SW480 (cell line): ENCODE measurements at regions not wholly inside any gene's neighbourhood (a gene's known extent, or its start where the extent isn't known, plus 50 kb on each side); places are given as distances from the start of the nearest gene placed in this dataset.
"Not testable (repeated sequence)": the region's sequence is repeated elsewhere in the genome, so short reads cannot be mapped to it uniquely, and the experiment has no call there.

Source experiments
- DNase-seq: peaks from one replicate; pipeline ENCODE4 v3.0.0-alpha.2; 2016; ENCODE audit warnings: low spot score

GRCh38 chr2:62330959-62331358, 135.0 kb downstream of the B3GNT2 start:
- DNase-seq, result no peak

DNA sequence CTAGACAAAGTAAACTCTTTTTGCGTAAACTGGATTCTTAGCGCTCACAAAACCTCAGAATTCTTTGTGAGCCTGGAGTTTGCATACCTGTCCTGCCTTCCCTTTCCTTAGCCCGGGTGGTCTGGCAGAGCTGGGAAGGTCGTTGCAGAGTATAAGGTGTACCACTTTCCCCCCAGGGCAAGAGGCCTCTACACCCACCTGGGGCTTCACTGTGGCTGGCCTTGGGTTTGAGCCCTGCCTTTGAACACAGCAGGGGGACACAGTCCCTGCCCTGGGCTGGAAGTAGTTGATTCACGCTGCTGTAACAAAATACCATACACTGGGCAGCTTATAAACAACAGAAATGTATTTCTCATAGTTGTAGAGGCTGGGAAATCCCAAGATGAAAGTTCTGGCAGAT, 133.9 kb downstream of the B3GNT2 start:
- no peak for DNase-seq

GRCh38 chr2:62326735-62327134, 130.8 kb downstream of the B3GNT2 start:
- DNase-seq, result no peak

DNA sequence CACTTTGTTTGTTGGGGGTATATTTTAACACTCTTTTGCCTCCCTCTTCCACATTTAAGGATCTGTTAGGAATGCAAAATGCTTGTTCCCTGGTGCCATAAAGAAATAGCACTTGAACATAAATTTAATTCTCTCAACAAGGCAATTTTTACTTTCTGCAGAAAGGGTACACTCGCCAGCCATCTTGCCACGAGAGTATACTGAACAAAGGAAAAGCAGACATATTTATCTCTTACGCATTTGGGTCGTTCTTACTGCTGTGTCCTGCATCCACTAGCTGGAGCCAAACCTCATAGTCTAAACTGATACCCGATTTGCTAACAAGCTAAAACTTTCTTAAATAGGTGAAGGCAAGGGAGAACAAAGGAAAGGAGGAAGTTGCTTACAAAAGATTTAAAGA, 129.5 kb downstream of the B3GNT2 start:
- no peak for DNase-seq

GRCh38 chr2:62321380-62322289, 125.7 kb downstream of the B3GNT2 start:
- no peak for DNase-seq

DNA sequence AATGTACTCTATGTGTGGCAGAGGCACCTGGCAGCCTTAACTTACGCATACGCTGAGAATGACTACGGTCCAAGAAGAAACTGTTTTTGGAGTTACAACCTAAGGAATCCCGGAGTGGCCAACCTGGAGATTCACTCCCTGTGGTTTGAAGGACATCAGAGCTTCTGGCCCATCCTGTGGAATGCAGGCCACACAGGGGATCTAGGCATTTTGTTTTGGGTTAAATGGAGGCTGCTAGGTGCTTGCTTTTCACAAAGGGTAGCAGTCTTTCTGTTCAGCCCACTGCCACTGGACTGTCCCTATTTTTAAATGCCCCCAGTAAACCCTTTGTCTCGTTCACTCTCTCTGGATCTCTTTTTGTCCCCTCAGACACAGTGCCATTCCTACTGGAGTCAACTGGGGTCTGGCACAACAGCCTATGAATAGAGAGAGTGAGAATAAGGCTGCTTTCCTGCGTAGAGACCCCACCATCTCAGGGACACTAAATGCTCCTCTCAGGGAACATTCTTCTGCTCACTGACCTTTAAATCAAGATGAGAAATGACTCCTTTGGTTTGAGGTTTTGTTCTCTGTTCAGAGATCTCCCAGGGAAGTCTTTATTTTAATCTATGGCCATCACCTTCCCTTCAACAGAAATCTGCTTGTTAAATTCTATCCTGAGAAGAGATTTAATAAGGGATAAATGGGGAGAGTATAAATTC, 124.9 kb downstream of the B3GNT2 start:
- DNase-seq, result no peak

DNA sequence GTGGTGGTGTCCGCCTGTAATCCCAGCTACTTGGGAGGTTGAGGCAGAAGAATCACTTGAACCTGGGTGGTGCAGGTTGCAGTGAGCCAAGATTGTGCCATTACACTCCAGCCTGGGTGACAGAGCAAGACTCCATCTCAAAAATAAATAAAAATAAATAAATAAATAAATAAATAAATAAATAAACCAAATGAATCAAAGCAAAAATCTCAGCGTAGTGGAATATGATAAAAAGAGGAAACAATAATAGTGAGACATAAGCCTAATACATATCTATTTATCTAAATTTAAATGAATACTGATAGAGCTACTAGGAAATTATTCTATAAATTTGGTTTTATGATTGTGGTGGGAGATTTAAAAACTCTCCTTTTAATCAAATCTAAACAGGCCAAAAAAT, 124.2 kb downstream of the B3GNT2 start:
- not testable (repeated sequence) for DNase-seq

DNA sequence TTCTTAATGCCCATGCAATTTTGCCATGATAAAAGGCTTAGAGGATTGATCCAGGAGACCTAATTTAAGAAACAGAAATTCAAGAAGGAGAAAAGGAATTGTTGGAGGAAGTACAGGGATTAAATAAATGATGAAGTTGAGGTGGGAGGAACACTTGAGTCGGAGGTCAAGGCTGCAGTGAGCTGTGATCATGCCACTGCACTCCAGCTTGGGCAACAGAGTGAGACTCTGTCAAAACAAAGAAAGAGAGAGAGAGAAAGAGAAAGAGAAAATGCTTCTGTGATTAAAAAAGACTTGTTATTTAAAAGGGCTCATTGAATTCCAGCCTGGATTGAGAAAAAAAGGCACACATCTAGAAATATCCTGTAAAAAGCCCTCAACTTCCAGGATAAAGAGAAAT, 123.2 kb downstream of the B3GNT2 start:
- DNase-seq, result no peak

DNA sequence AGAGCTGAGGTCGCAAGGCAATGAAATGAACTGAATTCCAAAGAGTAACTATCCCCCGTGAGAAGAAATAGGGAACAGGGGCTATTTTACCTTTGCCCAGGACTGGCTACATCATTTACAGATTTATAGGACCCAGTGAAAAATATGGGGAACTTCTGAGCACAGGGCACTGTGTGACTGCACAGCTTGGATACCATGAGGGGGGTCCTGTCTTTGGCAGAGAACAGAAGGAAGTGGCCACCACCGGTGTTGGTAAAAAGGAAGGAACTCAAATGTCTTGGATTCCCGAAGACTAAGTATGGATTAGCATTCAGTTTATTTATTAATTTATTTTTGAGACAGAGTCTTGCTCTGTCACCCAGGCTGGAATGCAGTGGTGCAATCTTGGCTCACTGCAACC, 119.6 kb downstream of the B3GNT2 start:
- no peak for DNase-seq

DNA sequence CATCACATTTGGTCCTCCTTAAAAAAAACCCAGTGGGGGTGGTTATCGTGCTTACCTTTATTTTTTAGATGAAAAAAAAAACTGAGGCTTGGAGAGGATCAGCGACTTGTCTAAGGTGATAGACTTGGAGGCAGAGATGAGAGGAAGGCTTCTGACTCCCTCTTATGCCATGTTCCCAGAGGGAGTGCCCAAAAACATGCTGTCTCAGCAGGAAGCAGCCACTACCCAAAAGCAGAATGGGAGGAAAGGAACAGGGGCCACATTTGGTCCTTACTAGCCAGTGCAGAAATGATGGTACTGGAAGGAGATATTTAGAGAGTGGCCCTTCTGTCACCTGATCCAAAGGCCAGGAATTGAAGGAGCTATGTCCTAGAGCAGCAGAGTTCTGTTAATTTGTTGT, 118.4 kb downstream of the B3GNT2 start:
- no peak for DNase-seq

DNA sequence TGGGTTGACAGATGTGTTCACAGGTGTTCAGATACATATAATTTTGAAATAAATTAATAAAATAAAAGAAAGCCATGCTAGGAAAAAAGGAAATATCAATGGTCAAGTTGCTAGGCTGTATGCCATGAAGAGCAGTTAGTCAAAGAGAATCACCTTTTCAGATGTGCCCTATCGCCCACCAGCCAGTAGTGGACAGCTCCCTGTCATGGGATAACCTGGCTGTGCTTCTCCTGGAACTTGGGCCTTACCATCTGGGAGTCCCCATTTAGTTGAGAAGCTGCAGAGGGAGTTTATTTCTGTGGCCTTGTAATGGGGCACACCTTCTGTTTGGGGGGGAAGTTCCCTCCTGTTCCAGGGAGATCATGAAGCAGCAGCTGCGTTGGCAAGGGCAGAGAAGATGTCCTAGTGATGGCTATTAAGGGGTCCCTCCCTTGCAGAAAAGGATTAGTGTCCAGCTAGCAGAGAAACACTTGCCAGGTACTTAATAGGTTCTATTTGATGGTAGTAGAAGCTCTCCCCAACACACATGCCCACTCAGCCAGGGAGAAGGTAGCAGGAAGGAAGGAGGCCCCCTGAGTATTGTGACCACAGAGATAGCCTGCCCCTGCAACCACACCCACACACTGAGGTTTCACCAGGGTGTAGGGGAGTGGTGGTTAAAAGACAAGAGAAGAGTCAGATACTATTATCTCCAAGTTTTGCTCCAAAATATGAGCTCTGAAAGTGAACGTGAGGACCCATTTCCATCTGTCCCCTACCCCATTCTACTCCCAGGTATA, 117.7 kb downstream of the B3GNT2 start:
- no peak for DNase-seq

DNA sequence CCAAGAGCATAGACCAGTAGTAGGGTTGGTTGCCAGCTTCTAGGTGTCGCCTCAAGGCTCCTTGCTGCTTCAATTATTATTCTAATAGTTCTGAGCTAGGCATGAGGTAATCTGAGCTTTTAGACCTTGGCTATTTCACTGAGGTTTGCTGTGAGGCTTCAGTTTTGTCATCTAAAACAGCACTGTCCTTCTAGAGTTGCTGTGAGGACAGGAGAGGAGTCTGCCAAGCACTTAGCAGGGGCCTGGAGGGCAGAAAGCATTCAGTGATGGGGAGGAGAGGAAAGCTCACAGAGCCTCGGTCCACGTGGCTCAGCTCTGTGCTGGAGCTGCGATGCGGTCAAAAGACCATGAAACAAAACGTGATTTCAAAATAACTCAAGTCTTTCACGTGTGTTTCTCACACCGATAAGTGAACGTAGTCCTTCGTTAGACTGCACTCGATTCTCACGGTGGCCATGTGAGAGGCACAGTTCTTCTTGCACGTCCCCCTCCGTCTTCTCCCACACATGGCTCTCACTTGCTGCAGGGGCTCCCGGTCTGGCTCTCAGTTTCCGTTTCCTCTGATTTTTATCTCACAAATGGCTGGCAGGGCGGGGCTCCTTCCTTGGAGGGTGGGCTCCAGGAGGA, 113.7 kb downstream of the B3GNT2 start:
- no peak for DNase-seq

DNA sequence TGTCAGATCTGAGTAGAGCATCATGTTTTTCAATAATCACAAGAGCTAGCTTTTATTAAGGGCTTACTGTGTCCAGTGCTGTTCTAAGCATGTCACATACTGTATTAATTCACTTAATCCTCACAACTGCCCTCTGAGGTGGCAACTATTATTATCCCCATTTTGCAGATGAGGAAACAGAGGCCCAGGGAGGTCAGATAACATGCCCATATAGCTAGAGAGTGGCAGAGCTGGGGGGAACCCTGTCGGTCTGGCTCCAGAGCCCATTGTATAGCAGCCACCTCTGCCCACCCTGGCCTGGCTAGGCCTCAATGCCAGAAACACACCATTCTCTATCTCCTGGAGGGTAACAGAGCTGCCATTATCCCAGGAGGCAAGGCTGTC, 113.2 kb downstream of the B3GNT2 start:
- no peak for DNase-seq

GRCh38 chr2:62307469-62308389, 111.8 kb downstream of the B3GNT2 start:
- DNase-seq, result no peak

- peak; percentile 51 for DNase-seq
Observed at GRCh38 chr2:62306751-62307468, 111.0 kb downstream of the B3GNT2 start.

GRCh38 chr2:62305421-62306176, 109.7 kb downstream of the B3GNT2 start:
- peak; percentile 67 for DNase-seq

DNA sequence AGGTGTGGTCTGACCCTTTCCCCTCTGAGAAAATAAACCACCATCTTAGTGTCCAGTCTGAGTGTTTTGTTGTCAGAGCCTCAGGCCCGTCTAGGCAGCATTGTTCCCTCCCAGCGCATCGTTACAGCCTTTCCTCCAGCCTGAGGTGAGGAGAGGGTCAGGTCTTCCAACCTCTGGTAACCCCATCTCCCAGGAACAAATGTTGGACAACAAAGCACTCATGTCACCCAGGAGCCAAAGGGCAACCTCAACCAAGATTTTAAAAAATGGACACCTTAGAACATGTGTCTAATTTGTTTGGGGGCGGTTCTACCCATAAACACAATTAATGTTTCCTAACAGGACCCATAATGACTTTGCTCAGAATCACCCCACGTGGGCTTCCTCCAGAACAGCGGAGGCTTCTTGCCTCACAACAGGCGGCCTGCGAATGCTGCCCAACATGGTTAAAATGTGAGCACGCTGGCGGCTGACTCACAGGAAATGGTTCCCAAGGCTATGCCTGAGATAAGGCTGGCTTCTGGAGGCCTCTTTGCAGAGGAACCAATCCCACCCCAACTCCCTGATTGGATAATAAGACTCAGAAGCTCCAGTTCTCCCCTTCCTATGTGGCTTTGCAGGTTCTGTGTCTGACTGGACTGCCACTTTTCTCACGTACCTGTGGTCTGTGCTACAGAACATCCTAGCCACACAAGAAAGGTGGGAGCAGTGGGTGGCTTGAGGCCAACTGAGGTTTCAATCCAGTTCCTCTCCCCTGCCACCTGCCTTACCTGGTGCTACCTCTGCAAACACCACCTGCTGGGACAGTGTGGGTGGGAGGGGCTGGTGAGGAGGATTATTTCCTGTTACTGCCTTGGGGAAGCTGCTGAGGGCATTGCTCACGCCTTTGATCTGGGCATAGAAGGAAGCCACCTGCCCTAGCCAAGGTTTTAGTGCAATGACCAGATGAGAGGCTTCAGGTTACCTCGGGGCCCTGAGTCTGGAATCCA, 108.8 kb downstream of the B3GNT2 start:
- peak; percentile 99 for DNase-seq

GRCh38 chr2:62303788-62304187, 107.9 kb downstream of the B3GNT2 start:
- DNase-seq, result no peak
